Suppressor macrophage treated with lipopolysaccharide for 4 hours (primary cell): ENCODE measurements at regions not wholly inside any gene's neighbourhood (a gene's known extent, or its start where the extent isn't known, plus 50 kb on each side); places are given as distances from the start of the nearest gene placed in this dataset.

Experiments used
- DNase-seq: peaks from one replicate; pipeline ENCODE4 v3.0.0-alpha.2; 2020

- no peak for DNase-seq
Measured at GRCh38 chr14:66076176-66076575, 410.0 kb upstream of the CCDC196 start.

DNA sequence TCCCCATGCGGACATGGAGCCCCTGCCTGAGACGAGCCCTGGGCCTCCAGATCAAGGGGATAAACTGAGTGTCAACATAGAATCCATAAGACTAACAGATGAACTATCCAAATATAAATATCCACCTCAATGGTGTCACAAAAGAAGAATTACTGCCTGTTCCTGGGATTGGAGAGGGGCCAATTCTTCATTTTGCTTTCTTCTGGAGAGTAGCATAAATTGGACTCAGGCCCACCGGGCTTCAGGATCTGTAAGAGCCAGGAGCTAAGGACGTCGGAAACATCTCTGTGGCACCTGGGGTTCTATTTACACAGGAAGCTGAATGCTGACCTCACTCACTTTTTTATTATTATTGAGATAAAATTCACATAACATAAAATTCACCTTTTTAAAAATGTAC, 408.2 kb upstream of the CCDC196 start:
- no peak for DNase-seq

DNA sequence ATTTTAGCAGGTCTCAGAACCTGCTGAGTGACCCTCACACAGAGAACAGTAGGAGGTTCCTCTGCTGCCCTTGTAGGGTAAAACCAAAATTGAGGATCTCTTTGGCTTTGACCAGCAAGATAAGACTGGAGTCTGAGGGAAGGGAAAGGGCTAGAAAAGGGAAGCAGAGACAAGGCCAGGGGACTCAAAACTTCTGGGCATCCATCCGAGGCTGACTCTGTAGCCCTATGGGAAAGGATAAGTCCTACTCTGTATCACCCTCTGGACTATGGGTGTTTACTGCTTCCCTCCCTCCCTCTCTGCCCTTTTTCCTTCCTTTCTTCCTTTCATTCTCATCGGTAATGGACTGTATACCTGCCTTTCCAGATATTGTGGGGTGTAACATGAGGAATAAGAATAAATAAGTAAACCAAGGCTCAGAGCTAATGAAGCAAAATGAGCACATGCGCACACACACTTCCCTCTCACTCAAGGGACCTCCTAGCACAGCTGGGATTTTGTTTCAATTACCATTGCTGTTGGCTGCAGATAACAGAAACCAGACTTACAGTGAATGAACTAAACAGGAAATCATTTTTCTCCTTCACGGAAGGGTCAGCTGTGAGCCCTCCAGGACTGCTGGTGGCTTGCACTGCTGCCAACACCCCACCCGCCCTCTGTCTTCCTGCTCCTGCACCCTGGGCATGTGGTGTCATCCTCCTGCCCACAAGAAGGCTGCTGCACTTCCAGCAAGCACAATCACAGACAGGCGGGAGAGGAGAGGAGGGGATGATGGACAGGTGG, 404.4 kb upstream of the CCDC196 start:
- DNase-seq: no peak

- DNase-seq: no peak
Measured at GRCh38 chr14:66085224-66085623, 400.9 kb upstream of the CCDC196 start.

GRCh38 chr14:66085665-66086064, 400.5 kb upstream of the CCDC196 start:
- DNase-seq: no peak

- DNase-seq: no peak
Measured at GRCh38 chr14:66087231-66087630, 398.9 kb upstream of the CCDC196 start.

DNA sequence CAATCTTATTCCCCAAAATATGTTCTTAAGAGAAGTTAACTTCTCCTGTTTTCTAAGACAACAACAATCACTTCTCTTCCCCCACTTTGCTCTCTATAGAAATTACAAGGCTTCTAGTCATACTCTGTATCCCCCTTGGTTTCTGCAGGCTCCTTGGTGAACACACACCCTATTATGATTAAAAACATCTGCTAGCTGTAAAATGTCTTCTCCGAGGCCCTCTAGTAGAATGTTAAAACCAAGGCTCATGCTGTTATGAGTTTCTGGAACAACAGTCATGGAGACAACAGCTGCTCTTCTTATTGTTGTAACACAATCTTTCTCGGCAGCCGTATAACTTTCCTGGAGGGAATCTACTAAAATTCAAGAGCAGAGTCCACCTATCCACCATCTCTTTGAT, 397.5 kb upstream of the CCDC196 start:
- no peak for DNase-seq

DNA sequence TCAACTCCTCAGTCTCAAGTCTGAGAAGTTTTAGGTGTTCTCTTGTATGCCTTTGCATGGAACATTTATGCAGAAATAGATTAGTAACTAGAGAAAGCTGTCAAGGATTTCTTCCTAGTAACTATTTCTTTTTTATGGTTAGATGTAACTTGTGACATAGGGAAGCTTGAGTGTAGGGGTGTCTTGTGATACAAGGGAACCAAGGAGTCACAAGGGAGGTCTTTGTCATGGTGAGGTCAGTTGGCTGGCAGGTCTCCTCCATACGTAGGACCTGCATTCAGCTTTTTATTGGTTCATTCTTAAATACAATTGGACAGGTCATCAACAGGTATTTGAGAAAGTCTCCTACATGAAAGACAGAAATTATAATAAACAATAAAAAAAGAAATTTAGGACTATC, 394.0 kb upstream of the CCDC196 start:
- no peak for DNase-seq

- no peak for DNase-seq
Measured at GRCh38 chr14:66092748-66093147, 393.4 kb upstream of the CCDC196 start.

GRCh38 chr14:66094001-66094727, 392.0 kb upstream of the CCDC196 start:
- DNase-seq: no peak

DNA sequence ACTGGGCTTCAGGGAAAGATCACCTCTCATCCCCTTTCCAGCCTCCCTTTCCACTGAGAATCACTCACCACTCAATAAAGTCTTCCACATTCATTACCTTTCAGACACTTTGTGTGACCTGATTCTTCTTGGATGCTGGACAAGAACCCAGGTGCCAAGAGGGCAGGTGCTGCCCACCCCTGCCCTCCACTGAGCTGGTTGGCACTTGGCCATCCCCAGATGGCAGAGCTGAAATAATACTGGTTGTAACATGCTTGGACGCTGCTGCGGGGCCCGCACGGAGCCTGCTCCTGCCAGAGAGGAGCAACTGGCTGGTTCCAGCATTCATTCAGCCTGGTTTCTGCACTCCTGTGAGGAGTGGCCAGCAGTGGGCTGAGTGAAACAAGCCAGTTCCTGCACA, 386.7 kb upstream of the CCDC196 start:
- no peak for DNase-seq

DNA sequence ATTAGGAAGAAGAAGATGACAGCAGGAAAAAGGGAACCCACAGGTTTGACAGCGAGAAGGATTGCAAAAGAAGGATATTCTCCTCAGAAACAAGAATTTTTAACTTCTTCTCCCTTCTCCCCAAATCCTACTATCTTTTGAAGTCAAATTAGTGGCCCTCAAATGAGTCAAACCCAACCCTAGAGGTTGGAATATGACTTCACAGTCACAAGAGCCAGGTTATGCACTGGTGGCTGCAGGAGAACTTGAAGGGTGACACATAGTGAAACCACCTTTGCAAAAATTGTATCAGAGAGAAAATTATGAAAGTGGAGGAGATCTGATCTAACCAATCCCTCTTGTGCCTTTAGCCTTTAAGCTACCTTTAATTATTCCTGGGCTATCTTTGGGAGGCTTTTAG, 386.2 kb upstream of the CCDC196 start:
- no peak for DNase-seq

- no peak for DNase-seq
Measured at GRCh38 chr14:66101662-66102061, 384.5 kb upstream of the CCDC196 start.

- DNase-seq: no peak
Measured at GRCh38 chr14:66104486-66104885, 381.7 kb upstream of the CCDC196 start.

DNA sequence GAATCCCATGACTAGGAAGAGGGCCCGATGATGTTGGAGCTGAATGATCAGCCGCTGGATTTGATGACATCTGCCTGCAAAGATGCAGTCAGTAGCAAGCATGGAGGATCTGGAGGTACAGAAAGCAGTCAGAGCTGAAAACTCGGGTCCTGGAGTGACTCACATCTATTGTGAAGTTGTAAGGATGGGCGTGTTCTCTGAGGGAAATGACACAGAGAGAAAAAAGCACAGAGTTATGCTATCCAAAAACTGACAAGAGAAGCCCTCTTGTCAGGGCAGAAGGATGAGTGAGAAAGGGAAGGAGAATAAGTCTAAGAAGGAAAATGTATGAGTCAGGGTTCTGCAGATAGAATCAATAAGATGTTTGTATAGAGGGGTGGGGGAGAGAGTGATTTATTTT, 380.4 kb upstream of the CCDC196 start:
- no peak for DNase-seq

DNA sequence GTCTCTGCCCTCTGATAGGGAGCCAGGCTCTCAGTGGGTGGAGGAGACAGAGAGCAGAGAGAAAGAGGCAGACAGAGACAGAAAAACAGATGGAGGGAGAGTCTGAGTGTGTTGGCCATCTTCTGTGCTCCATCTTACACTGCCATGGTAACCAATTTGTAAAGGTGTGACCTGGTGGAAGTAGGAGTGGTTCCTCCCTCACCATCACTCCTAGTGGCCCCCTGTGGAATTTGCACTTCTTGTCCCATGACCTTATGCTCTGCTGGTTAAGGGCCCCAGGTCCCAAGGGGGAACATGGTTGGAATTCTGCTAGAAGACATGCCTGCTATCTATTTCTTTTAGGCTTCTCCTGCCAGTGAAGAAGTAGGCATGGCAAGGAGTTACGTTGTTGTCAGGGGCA, 376.7 kb upstream of the CCDC196 start:
- no peak for DNase-seq

DNA sequence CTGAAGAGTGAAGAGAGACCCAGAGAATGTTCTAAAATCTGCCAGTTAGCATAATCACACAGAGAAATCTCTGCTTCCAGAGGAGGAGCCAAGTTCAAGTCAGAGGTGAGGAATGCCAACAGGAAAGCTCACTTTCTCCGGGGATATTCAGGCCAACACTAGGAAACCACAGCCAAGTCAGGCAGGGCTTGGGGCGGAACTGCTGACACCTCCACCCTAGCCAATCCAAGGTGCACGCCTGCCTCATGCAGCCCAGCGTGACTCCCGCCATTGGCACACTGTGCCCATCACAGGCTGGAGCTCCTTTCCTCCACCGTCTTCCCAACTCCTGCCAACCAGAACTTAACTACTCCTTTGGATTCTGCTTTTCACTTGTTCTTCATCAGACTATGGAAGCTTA, 374.3 kb upstream of the CCDC196 start:
- no peak for DNase-seq

DNA sequence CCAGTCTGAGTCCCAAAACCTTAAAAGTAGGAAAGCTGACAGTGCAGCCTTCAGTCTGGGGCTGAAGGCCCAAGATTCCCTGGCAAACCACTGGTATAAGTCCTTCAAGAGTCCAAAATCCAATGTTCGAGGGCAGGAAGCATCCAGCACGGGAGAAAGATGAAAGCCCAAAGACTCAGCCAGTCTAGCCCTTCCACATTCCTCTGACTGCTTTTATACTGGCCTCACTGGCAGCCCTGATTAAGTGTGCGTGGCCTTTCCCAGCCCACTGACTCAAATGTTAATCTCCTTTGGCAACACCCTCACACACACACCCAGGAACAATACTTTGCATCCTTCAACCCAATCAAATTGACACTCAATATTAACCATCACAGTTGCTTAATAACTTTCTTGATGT, 372.1 kb upstream of the CCDC196 start:
- DNase-seq: no peak

- no peak for DNase-seq
Measured at GRCh38 chr14:66115740-66116502, 370.2 kb upstream of the CCDC196 start.

- DNase-seq: no peak
Measured at GRCh38 chr14:66116732-66117131, 369.4 kb upstream of the CCDC196 start.

GRCh38 chr14:66117600-66117999, 368.6 kb upstream of the CCDC196 start:
- DNase-seq: no peak

- DNase-seq: no peak
Measured at GRCh38 chr14:66119606-66120231, 366.5 kb upstream of the CCDC196 start.

GRCh38 chr14:66120402-66120801, 365.8 kb upstream of the CCDC196 start:
- DNase-seq: no peak
